ENCODE measurements at regions not wholly inside any gene's neighbourhood (a gene's known extent, or its start where the extent isn't known, plus 50 kb on each side); places are given as distances from the start of the nearest gene placed in this dataset.
A peak's percentile ranks its signal among the peaks of the same experiment; 100 is the strongest.

DNA sequence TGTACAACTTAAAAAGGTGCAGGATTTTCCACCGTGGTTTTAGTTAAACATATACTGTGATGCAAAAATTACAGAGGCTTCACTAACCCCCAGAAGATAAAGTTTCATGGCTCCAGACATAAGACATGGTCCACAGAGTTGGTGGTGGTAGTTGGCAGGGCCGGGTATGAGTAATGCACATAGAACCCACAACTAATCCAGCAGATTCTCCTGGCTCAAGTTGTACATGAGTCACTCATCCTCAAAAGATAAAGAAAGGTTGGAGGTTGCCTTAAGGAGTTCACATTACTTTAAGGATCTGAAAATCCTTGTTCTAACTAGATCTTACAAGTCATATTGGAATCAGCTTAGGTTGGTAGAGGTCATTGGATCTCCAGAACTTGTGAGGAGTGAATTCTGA lies 98.3 kb upstream of the ZBTB20 start:
- peak overlapping the region in 1 of 2 experiments; percentile 1; a peak in 2 of 4 replicates for H4K8ac ChIP-seq (ENCODE audit: low read depth in 2 of 2, low read length in 2 of 2)
- H3K23ac ChIP-seq (ENCODE audit: low read depth, low read length): no peak overlapping the region
- H3K9me3 ChIP-seq (ENCODE audit: control insufficient read depth, insufficient read depth, low read length): no peaks in the 10 kb centered on the region
- intact Hi-C loops (cut with micrococcal nuclease): no loop called here
- H2AFZ ChIP-seq (replicated peaks; ENCODE audit: low read length, poor library complexity): no peak overlapping the region
- POLR2A ChIA-PET (ENCODE audit: unreplicated experiment): no interaction called here
- no peak overlapping the region for H2AK9ac ChIP-seq (replicated peaks; ENCODE audit: low read depth, low read length, poor library complexity)
- H2AK5ac ChIP-seq (ENCODE audit: low read depth, low read length): 0 out of 2 replicates have a peak overlapping the region, but pooled peaks have one; percentile 17
- H2BK20ac ChIP-seq (ENCODE audit: low read depth, low read length): peak overlapping the region; percentile 86
- no peak overlapping the region; the same call in 1 of the 2 replicates for H3K4me2 ChIP-seq (ENCODE audit: low read depth, low read length)
- in situ Hi-C loops (cut with MboI; ENCODE audit: low sequenced_read_pairs): no loop called here
- H3K36me3 ChIP-seq (ENCODE audit: control insufficient read depth, insufficient read depth, low read length): no peaks in the 10 kb centered on the region
- H4K20me1 ChIP-seq (ENCODE audit: insufficient read depth, low read length): no peaks in the 10 kb centered on the region
- H3K18ac ChIP-seq (ENCODE audit: low read depth, low read length): no peak overlapping the region; the same call in 1 of the 2 replicates
- peak; percentile 97 for DNase-seq
- H3K9me1 ChIP-seq (ENCODE audit: insufficient read depth, low read length): no peaks in the 10 kb centered on the region
- peak; percentile 93 for ATAC-seq (ENCODE audit: low read depth)
- peak overlapping the region; percentile 9; the same call in 1 of the 2 replicates for H3K4ac ChIP-seq (ENCODE audit: low read depth, low read length)
- H3K14ac ChIP-seq (replicated peaks; ENCODE audit: low read depth, low read length): peak overlapping the region; percentile 65; the same call in 1 of the 2 replicates
- dilution Hi-C loops (cut with HindIII; ENCODE audit: low sequenced_read_pairs, unreplicated experiment): no loop called here
- TF ChIP-seq MAZ (IDR thresholded peaks at IDR 0.05; ENCODE audit: borderline replicate concordance, low read depth, low read length): no peak
- TF ChIP-seq FOS (IDR thresholded peaks at IDR 0.05; ENCODE audit: low read depth, low read length): peak; percentile 95
- TF ChIP-seq BHLHE40 (IDR thresholded peaks at IDR 0.05; ENCODE audit: low read depth, low read length): peak; percentile 59; the same call in 1 of the 2 replicates
- peak overlapping the region; percentile 55; the same call in 1 of the 3 replicates for H2BK15ac ChIP-seq (ENCODE audit: low read depth, low read length)
- no peak overlapping the region for H3K9ac ChIP-seq (ENCODE audit: low read depth, low read length)
- no CpG with 5 or more reads among the region's 2 CpGs for WGBS, 2 experiments (ENCODE audit: extremely low coverage in 2 of 2, insufficient read length in 1 of 2)
- no peaks in the 10 kb centered on the region for H3K27me3 ChIP-seq (ENCODE audit: control insufficient read depth, insufficient read depth, low read length)
- H2BK120ac ChIP-seq (ENCODE audit: low read depth, low read length): peak overlapping the region; percentile 69; the same call in 1 of the 2 replicates
- H4K5ac ChIP-seq (ENCODE audit: low read depth, low read length): no peak overlapping the region; the same call in 1 of the 2 replicates
- H3K27ac ChIP-seq (ENCODE audit: insufficient read depth, low read length): no peak overlapping the region
- no TSS peak for BruUV-seq (replicated peaks)
- no peak overlapping the region for H3K56ac ChIP-seq (ENCODE audit: extremely low read depth, insufficient read depth, low read length)
- no peaks in the 10 kb centered on the region for H3K79me1 ChIP-seq (ENCODE audit: low read depth in 1 of 2, low read length in 2 of 2)
- H3K4me3 ChIP-seq (ENCODE audit: insufficient read depth, low read depth, low read length): no peak overlapping the region
- CTCF ChIA-PET: interaction anchor here (0.6 to 2.4 kb wide), 4 partner anchors 28 to 717 kb away, joined by 3 to 7 read pairs (median 4); no protein-coding TSS in a partner anchor
- no peak overlapping the region for H2BK5ac ChIP-seq (ENCODE audit: low read depth, low read length, poor library complexity, severe bottlenecking)
- peaks cover 5% of the 10 kb centered on the region for H3K4me1 ChIP-seq (ENCODE audit: control insufficient read depth, insufficient read depth, low read length)
- H4K91ac ChIP-seq (ENCODE audit: insufficient read depth, low read depth, low read length): peak overlapping the region; percentile 8; the same call in 1 of the 2 replicates
